ENCODE measurements at regions not wholly inside any gene's neighbourhood (a gene's known extent, or its start where the extent isn't known, plus 50 kb on each side); places are given as distances from the start of the nearest gene placed in this dataset.
"Not testable (repeated sequence)": the region's sequence is repeated elsewhere in the genome, so short reads cannot be mapped to it uniquely, and the experiment has no call there.

DNA sequence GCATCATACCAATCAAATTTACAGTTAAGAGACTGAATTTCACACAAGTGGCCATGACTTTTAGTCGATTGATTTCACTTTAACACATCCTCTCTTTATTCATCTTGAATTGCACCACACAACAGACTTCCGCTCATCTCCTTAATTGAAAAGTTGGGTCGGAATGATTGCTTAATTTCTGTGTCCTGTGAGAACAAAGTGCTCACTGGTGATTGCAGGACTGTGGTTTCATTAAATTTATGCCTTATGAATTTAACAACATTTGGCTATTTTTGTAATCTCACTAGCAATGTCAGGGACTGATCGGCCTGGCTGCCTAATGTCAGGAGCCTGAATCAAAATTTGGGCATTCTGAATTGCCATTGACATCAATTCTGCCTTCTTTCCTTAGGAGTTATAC is 1447.3 kb upstream of the ACO1 start:
- Histone ChIP-seq H4K20me1 (ENCODE audit: low read depth) (no peaks in the 10 kb centered on the region), H3K27ac (no peak overlapping the region), H3K4me3 (no peak overlapping the region), H3K9ac (no peak overlapping the region), H3K27me3 (no peaks in the 10 kb centered on the region), H3K36me3 (no peaks in the 10 kb centered on the region), H3K4me1 (no peaks in the 10 kb centered on the region), H3K9me3 (ENCODE audit: low read depth) (no peaks in the 10 kb centered on the region), H3F3A (ENCODE audit: low read depth) (no peaks in the 10 kb centered on the region), H3K79me2 (ENCODE audit: low read depth) (no peaks in the 10 kb centered on the region), H3K4me2 (no peak overlapping the region), H2AFZ (replicated peaks) (no peak overlapping the region)
- Mint-ChIP-seq H3K36me3 (no peaks in the 10 kb centered on the region), H3K4me1 (no peaks in the 10 kb centered on the region), H3K9me3 (no peaks in the 10 kb centered on the region), H3K27me3 (ENCODE audit: insufficient read depth, low read depth) (no peaks in the 10 kb centered on the region), H3K4me3 (no peak overlapping the region), H3K27ac (no peak overlapping the region)
- no peak for DNase-seq (ENCODE audit: low spot score)
- no peak for TF ChIP-seq EZH2phosphoT487 (IDR thresholded peaks at IDR 0.05)
- no peak for TF ChIP-seq EZH2 (IDR thresholded peaks at IDR 0.05)
- TF ChIP-seq, protein P1, sequence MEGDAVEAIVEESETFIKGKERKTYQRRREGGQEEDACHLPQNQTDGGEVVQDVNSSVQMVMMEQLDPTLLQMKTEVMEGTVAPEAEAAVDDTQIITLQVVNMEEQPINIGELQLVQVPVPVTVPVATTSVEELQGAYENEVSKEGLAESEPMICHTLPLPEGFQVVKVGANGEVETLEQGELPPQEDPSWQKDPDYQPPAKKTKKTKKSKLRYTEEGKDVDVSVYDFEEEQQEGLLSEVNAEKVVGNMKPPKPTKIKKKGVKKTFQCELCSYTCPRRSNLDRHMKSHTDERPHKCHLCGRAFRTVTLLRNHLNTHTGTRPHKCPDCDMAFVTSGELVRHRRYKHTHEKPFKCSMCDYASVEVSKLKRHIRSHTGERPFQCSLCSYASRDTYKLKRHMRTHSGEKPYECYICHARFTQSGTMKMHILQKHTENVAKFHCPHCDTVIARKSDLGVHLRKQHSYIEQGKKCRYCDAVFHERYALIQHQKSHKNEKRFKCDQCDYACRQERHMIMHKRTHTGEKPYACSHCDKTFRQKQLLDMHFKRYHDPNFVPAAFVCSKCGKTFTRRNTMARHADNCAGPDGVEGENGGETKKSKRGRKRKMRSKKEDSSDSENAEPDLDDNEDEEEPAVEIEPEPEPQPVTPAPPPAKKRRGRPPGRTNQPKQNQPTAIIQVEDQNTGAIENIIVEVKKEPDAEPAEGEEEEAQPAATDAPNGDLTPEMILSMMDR (IDR thresholded peaks at IDR 0.05), result no peak

DNA sequence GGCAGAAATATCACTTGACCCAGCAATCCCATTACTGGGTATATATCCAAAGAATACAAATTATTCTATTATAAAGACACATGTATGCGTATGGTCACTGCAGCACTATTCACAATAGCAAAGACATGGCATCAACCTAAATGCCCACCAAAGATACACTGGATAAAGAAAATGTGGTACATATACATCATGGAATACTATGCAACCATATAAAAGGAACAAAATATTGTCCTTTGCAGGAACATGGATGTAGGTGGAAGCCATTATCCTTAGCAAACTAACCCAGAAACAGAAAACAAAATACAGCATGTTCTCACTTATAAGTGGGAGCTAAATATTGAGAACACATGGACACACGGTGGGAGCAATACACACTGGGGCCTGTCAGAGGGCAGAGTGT is 1441.6 kb upstream of the ACO1 start:
- H3K9me3 ChIP-seq (ENCODE audit: low read depth); H3K27ac Mint-ChIP-seq; H3F3A ChIP-seq (ENCODE audit: low read depth); H3K4me2 ChIP-seq; H3K36me3 ChIP-seq; H3K27me3 ChIP-seq; H3K27ac ChIP-seq; H3K4me3 ChIP-seq; H3K36me3 Mint-ChIP-seq; H3K9ac ChIP-seq; H3K79me2 ChIP-seq (ENCODE audit: low read depth); H3K4me3 Mint-ChIP-seq; H3K27me3 Mint-ChIP-seq (ENCODE audit: insufficient read depth, low read depth); H3K4me1 Mint-ChIP-seq; H4K20me1 ChIP-seq (ENCODE audit: low read depth); H3K9me3 Mint-ChIP-seq; H3K4me1 ChIP-seq; H2AFZ ChIP-seq (replicated peaks); DNase-seq (ENCODE audit: low spot score): not testable (repeated sequence)

DNA sequence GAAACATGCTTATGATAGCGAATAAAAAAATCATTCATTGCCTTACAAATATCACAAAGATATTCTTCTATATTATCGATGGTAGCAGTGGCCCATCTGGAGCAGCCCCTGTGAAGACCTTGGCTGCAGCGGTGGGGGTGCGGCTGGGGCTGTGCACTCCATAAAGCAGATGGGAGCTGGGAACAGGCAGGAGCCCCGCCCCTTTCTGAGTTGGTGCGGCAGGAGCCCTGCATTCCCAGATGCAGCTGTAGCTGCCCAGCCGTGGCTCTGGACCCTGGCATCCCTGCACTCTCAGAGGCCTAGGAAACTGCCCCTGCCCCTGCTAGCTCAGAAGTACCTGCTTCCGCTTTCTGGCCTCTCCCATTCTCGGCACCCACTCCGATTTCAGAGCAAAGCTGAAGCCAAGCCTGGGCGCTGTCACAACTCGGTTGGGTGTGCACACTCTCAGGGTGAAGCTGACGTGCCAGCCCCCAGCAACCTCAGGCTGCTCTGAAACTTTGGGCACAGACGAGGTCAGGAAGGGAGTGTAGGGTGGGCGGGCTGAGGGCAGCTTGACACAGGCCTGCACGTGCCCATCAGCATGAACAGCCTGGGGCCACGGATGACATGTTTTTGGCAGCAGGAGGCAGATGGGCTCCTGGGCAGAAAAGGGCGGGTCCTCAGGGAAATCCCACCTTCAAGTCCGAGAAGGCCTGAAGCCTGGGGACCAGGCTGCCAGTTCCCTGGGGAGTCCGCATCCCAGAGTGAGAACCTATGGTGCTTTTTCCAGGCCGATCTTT is 1440.8 kb upstream of the ACO1 start:
- Histone ChIP-seq H3K27ac (no peak overlapping the region), H3F3A (ENCODE audit: low read depth) (no peaks in the 10 kb centered on the region), H4K20me1 (ENCODE audit: low read depth) (no peaks in the 10 kb centered on the region), H3K27me3 (no peaks in the 10 kb centered on the region), H2AFZ (replicated peaks) (no peak overlapping the region), H3K36me3 (no peaks in the 10 kb centered on the region), H3K9ac (no peak overlapping the region), H3K9me3 (ENCODE audit: low read depth) (peaks cover 6% of the 10 kb centered on the region), H3K4me3 (no peak overlapping the region), H3K4me2 (no peak overlapping the region), H3K79me2 (ENCODE audit: low read depth) (no peaks in the 10 kb centered on the region), H3K4me1 (no peaks in the 10 kb centered on the region)
- Mint-ChIP-seq H3K36me3 (no peaks in the 10 kb centered on the region), H3K4me1 (no peaks in the 10 kb centered on the region), H3K27me3 (ENCODE audit: insufficient read depth, low read depth) (no peaks in the 10 kb centered on the region), H3K4me3 (no peak overlapping the region), H3K27ac (no peak overlapping the region), H3K9me3 (peaks cover 3% of the 10 kb centered on the region)
- TF ChIP-seq EZH2 (IDR thresholded peaks at IDR 0.05) (no peak), EZH2phosphoT487 (IDR thresholded peaks at IDR 0.05) (no peak)
- TF ChIP-seq, protein P1 (IDR thresholded peaks at IDR 0.05), result no peak
- DNase-seq (ENCODE audit: low spot score), result no peak

DNA sequence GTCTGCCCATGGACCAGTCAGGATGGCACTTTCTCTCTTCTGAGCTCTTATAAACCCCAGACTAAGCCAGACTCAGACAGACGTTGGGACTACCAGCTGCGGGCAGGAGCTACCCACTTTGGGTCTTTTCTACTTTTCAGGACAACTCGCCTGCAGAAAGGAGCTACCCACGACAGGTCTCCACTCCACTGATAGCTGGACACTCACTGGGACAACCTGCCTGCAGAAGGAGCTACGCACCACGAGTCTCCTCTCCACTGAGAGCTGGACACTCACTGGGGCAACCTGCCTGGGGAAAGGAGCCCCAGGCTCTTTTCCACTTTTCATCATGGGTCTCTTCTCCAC is 1440.2 kb upstream of the ACO1 start:
- H3K79me2 ChIP-seq (ENCODE audit: low read depth), result no peaks in the 10 kb centered on the region
- Mint-ChIP-seq H3K4me1 (no peaks in the 10 kb centered on the region), H3K27ac (peak overlapping the region; percentile 57), H3K36me3 (no peaks in the 10 kb centered on the region), H3K9me3 (peaks cover 3% of the 10 kb centered on the region), H3K4me3 (no peak overlapping the region), H3K27me3 (ENCODE audit: insufficient read depth, low read depth) (no peaks in the 10 kb centered on the region)
- no peaks in the 10 kb centered on the region for H3K36me3 ChIP-seq
- no peaks in the 10 kb centered on the region for H4K20me1 ChIP-seq (ENCODE audit: low read depth)
- H3K4me3 ChIP-seq, result no peak overlapping the region
- no peak overlapping the region for H3K27ac ChIP-seq
- H3K27me3 ChIP-seq, result no peaks in the 10 kb centered on the region
- H3K9me3 ChIP-seq (ENCODE audit: low read depth), result peaks cover 6% of the 10 kb centered on the region
- TF ChIP-seq EZH2phosphoT487 (IDR thresholded peaks at IDR 0.05), result no peak
- no peak for TF ChIP-seq EZH2 (IDR thresholded peaks at IDR 0.05)
- TF ChIP-seq, protein P1 (IDR thresholded peaks at IDR 0.05), result no peak
- no peaks in the 10 kb centered on the region for H3K4me1 ChIP-seq
- H3F3A ChIP-seq (ENCODE audit: low read depth), result peaks cover 3% of the 10 kb centered on the region
- H3K4me2 ChIP-seq, result no peak overlapping the region
- DNase-seq (ENCODE audit: low spot score), result no peak
- H3K9ac ChIP-seq, result no peak overlapping the region
- no peak overlapping the region for H2AFZ ChIP-seq (replicated peaks)

Measured in neural progenitor cell (in vitro differentiated cells).